GM10266 (cell line): ENCODE measurements at regions not wholly inside any gene's neighbourhood (a gene's known extent, or its start where the extent isn't known, plus 50 kb on each side); places are given as distances from the start of the nearest gene placed in this dataset.
A peak's percentile ranks its signal among the peaks of the same experiment; 100 is the strongest.

ENCODE experiments used
- DNase-seq: peaks from one replicate; pipeline ENCODE4 v3.0.0; 2012; ENCODE audit errors: extremely low spot score
- CTCF ChIP-seq: IDR thresholded peaks from 2 replicates; pipeline ENCODE4 v1.5.1; 2012; ENCODE audit warnings: mild to moderate bottlenecking, low read depth; ENCODE audit not compliant: control insufficient read depth, insufficient read depth; ENCODE audit errors: missing control alignments

- DNase-seq, result no peak
Observed at GRCh38 chr11:95585069-95585751, 204.4 kb downstream of the FAM76B start.

GRCh38 chr11:95584589-95584988 lies 205.0 kb downstream of the FAM76B start:
- no peak for DNase-seq
- TF ChIP-seq CTCF, result no peak

More at GRCh38 chr11:95585069-95585751, 204.4 kb downstream of the FAM76B start:
- no peak for TF ChIP-seq CTCF

DNA sequence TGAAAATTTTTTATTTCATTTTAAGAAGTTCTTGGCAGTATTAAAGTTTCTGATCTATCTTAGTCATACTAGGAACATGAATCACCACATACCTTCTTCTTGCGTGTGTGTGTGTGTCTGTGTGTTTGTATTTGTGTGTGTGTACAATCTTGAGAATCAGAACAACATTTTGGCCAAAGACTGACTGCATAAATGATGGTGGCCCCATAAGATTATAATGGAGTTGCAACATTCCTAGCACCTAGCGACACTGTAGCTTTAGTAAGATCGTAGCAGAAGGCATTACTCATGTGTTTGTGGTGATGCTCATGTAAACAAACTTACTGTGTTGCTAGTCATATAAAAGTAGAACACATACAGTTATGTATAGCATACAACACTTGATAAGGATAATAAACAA lies 205.4 kb downstream of the FAM76B start:
- no peak for TF ChIP-seq CTCF
- no peak for DNase-seq

DNA sequence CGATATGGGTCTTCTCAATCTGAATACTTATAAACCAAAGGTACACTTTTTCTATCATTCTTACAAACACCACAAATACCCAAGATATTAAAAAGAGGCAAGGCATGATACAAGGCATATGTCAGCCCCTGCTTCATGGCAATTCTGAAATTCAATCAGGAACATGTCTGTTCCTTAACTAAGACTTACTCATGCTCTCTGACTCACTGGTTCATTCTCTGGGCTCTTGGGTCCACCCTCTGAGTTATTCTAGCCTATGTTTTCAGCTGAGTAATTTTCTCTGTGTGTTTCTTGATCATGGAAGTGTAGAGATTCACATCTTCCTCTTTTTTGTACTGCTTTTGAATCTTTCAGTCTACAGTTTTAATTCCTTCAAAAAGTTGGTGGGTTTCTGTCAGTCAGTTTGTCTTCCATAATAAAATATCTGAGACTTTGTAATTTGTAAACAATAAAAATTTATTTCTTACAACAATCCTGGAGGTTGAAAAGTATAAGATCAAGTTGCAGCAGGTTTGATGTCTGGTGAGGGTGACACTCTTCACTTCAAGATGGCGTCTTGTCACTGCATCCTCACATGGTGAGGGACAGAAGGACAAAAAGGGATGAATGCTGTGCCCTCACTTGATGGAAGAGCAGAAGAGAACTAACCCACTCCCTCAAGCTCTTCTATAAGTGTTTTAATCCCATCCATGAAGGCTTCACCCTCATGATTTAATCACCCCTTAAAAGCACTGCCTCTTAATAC lies 211.7 kb downstream of the FAM76B start:
- peak; percentile 31 for TF ChIP-seq CTCF
- DNase-seq, result no peak

GRCh38 chr11:95576146-95576845 lies 213.3 kb downstream of the FAM76B start:
- DNase-seq, result no peak
- no peak for TF ChIP-seq CTCF

DNA sequence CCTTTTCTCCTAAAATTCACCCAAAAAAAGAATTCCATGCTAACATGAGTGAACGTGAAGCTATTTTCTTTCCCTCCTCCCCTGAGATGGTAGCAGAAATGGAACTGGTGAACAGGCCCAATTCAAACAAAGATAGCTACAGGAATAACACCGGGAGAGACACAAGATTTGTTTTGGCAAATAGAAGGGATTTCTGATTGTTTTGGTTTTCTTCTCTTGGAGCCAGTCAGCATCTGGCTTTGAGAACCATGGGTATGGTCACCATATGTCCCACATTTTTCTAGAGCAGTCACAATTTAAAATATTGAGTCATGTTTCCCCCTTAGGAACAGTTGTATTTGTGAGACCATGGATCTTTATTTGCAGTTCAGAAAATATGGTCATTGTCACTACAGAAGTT lies 214.1 kb downstream of the FAM76B start:
- no peak for DNase-seq
- no peak for TF ChIP-seq CTCF

GRCh38 chr11:95571718-95572260 lies 217.8 kb downstream of the FAM76B start:
- TF ChIP-seq CTCF, result no peak
- no peak for DNase-seq
